ENCODE measurements at regions not wholly inside any gene's neighbourhood (a gene's known extent, or its start where the extent isn't known, plus 50 kb on each side); places are given as distances from the start of the nearest gene placed in this dataset.
A peak's percentile ranks its signal among the peaks of the same experiment; 100 is the strongest.
"Not testable (repeated sequence)": the region's sequence is repeated elsewhere in the genome, so short reads cannot be mapped to it uniquely, and the experiment has no call there.

DNA sequence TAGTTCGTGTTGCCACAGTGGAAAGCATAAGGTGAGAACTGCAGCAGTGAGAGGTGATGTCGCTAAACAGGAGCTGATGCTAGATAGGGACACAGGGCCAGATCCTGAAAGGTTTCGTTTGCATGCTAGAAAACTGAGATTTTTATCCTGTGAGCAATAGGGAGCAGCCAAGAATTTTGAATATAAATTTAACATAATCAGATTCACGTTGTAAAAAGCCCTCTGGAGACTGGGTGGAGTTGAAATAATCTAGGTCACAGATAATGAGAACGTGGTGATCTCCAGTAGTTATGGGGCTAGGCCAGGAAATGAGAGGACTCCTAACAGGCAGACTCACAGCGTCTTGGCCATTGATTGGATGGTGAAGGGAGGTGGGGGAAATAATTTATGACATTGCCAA is 92.1 kb upstream of the IMMP2L start:
- peaks cover 5 to 7% (median 5%) of the 10 kb centered on the region in 11 experiments; a peak in 9 of 22 replicates for H3K9me3 ChIP-seq (replicated peaks in 1 of 11)
- no peak overlapping the region for H3K27ac ChIP-seq
- no peaks in the 10 kb centered on the region for H3K36me3 ChIP-seq
- no peaks in the 10 kb centered on the region for H3K27me3 ChIP-seq
- no peaks in the 10 kb centered on the region for H4K20me1 ChIP-seq
- no peak for TF ChIP-seq Cebpa-rat (IDR thresholded peaks at IDR 0.05)
- no peak overlapping the region for H3K4me3 ChIP-seq
- no peak overlapping the region for H3K9ac ChIP-seq
- H3K4me1 ChIP-seq: no peaks in the 10 kb centered on the region
- no peak overlapping the region for H3K4me2 ChIP-seq

DNA sequence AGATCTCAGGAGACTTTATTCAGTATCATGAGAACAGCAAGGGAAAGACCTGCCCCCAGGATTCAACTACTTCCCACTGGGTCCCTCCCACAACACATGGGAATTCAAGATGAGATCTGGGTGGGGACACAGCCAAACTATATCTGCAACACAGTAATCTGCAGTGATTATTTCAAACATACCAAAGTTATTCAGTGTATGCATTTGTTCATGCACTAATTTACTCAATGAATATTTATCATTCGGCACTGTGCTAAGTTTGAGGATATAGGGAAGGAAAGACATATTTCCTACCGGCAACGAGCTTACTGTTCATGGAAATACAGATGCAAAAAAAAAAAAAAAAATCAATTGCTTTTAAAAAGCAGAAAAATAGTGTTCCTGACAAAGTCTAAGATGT is 91.6 kb upstream of the IMMP2L start:
- H3K27me3 ChIP-seq: no peaks in the 10 kb centered on the region
- no peak overlapping the region for H3K4me3 ChIP-seq
- peaks cover 5 to 7% (median 5%) of the 10 kb centered on the region in 11 experiments; a peak in 9 of 22 replicates for H3K9me3 ChIP-seq (replicated peaks in 1 of 11)
- H4K20me1 ChIP-seq: no peaks in the 10 kb centered on the region
- H3K27ac ChIP-seq: no peak overlapping the region
- no peaks in the 10 kb centered on the region for H3K4me1 ChIP-seq
- no peak for TF ChIP-seq Cebpa-rat (IDR thresholded peaks at IDR 0.05)
- H3K9ac ChIP-seq: no peak overlapping the region
- no peak overlapping the region for H3K4me2 ChIP-seq
- H3K36me3 ChIP-seq: no peaks in the 10 kb centered on the region

DNA sequence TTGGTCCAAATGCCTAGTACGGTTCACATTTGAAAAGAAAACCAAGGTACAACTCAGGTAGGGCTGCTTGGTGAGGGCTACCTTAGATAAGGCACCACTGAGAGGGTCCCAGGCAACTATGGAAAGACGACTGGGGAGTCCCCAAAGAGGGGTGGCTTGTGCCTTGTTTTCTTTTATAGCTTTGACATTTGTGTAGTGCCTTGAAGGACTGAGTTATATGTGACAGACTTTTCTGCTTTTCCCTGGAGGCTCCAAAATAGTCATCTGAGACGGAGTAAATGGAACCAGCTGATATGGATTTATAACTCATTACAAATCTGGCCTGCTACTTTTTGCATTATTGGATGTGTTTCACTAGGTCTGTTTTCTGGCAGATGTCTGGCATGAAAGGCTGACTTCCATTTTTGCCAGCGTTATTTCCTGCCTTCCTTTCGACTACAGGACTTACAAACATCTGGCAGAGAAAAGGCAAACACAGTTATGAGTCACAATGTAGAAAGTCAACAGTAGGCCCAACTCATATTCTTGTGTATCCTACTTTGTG is 88.2 kb upstream of the IMMP2L start:
- no peaks in the 10 kb centered on the region for H4K20me1 ChIP-seq
- no peaks in the 10 kb centered on the region for H3K27me3 ChIP-seq
- peaks cover 5 to 7% (median 5%) of the 10 kb centered on the region in 11 experiments; a peak in 9 of 22 replicates for H3K9me3 ChIP-seq (replicated peaks in 1 of 11)
- H3K4me2 ChIP-seq: no peak overlapping the region
- no peak for TF ChIP-seq Cebpa-rat (IDR thresholded peaks at IDR 0.05)
- H3K4me1 ChIP-seq: no peaks in the 10 kb centered on the region
- H3K27ac ChIP-seq: no peak overlapping the region
- no peak overlapping the region for H3K9ac ChIP-seq
- no peak overlapping the region for H3K4me3 ChIP-seq
- H3K36me3 ChIP-seq: no peaks in the 10 kb centered on the region

DNA sequence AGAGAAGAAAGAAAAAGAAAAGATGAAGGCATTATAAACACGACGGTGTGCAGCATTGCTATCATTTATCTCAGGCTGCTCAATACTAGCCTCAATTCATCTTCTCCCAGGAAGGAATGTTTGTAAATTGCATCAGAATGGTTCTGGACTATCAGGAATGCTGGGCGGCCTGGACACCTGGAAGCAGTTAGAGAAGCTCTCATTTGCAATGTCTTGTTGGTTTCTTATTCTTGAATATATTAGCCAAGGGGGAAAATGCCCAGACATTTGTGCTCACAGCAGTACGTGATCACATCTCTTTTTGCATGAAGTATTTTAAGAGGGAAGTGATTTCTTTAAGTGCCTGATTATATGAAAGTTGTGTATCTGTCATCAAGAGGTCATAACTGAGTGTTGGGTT is 85.6 kb upstream of the IMMP2L start:
- Histone ChIP-seq H3K27me3 (no peaks in the 10 kb centered on the region), H3K36me3 (no peaks in the 10 kb centered on the region), H3K9ac (no peak overlapping the region), H3K27ac (no peak overlapping the region), H3K4me1 (no peaks in the 10 kb centered on the region), H4K20me1 (no peaks in the 10 kb centered on the region), H3K9me3 (replicated peaks in 1 of 11) (peaks cover 0 to 7% (median 0%) of the 10 kb centered on the region in 11 experiments; a peak in 2 of 22 replicates), H3K4me2 (no peak overlapping the region), H3K4me3 (no peak overlapping the region)
- TF ChIP-seq Cebpa-rat (IDR thresholded peaks at IDR 0.05): no peak

DNA sequence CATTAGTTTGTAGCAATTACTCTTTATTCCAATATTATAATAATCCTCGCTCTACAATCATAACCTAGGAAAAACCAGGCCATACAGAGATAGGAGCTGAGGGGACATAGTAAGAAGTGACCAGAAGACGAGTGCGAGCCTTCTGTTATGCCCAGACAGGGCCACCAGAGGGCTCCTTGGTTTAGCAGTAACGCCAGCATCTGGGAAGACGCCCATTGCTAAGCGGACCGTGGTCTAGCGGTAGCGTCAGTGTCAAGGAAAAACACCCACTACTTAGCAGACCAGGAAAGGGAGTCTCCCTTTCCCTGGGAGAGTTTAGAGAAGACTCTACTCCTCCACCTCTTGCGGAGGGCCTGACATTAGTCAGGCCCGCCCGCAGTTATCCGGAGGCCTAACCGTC is 82.3 kb upstream of the IMMP2L start:
- not testable (repeated sequence) for H3K27ac ChIP-seq; H4K20me1 ChIP-seq; H3K9me3 ChIP-seq (replicated peaks in 1 of 11); H3K36me3 ChIP-seq; H3K4me1 ChIP-seq; H3K27me3 ChIP-seq; H3K4me2 ChIP-seq; H3K4me3 ChIP-seq; H3K9ac ChIP-seq

DNA sequence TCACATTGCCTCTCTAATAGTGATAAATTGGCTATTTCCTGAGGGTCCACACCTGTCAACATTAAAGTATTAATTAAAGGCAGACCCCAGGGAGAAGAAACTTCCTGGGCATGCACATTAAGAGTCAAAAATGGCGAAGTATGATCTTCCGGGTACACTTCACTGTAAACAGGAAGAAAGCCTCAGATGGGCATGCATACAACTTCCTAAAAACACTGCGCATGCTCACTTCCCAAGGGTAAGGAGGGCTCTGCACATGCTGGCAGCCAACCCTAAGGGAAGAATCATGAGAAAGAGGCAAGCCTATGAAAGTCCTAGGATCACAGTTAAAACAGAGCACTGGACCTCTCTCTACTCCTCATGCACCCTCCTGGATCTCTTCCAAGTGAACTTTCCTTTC is 80.1 kb upstream of the IMMP2L start:
- Histone ChIP-seq H3K27ac (no peak overlapping the region), H3K4me3 (no peak overlapping the region), H3K9ac (no peak overlapping the region), H3K4me2 (no peak overlapping the region), H3K27me3 (no peaks in the 10 kb centered on the region), H3K36me3 (no peaks in the 10 kb centered on the region), H4K20me1 (no peaks in the 10 kb centered on the region), H3K9me3 (replicated peaks in 1 of 11) (peaks cover 0 to 7% (median 0%) of the 10 kb centered on the region in 11 experiments; a peak in 2 of 22 replicates), H3K4me1 (peaks cover 0 to 4% (median 0%) of the 10 kb centered on the region in 10 experiments; a peak in 1 of 20 replicates)
- TF ChIP-seq Cebpa-rat (IDR thresholded peaks at IDR 0.05): no peak

DNA sequence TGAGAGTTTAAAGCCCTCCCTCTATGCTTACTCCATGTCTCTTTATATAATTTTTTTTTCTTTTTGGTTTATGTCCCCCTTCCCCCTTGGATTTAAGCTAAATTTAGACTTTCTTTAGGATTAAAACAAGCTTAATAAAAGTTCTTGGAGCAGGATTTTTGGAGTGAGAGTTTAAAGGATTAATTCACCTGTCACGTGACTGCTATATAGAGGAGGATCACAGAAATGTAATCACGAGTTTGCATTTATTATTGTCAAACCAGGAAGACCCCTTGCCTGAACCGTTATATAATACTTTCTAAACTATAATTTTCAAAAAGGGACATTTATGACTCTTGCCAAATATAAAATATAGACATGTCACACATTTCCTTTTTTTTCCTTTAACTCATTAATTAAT is 78.1 kb upstream of the IMMP2L start:
- Histone ChIP-seq H3K4me3 (no peak overlapping the region), H3K27ac (no peak overlapping the region), H3K9ac (no peak overlapping the region), H4K20me1 (no peaks in the 10 kb centered on the region), H3K9me3 (replicated peaks in 1 of 11) (peaks cover 0 to 7% (median 0%) of the 10 kb centered on the region in 11 experiments; a peak in 2 of 22 replicates), H3K27me3 (no peaks in the 10 kb centered on the region), H3K36me3 (no peaks in the 10 kb centered on the region), H3K4me1 (peaks cover 0 to 4% (median 0%) of the 10 kb centered on the region in 10 experiments; a peak in 1 of 20 replicates), H3K4me2 (no peak overlapping the region)
- TF ChIP-seq Cebpa-rat (IDR thresholded peaks at IDR 0.05): no peak

DNA sequence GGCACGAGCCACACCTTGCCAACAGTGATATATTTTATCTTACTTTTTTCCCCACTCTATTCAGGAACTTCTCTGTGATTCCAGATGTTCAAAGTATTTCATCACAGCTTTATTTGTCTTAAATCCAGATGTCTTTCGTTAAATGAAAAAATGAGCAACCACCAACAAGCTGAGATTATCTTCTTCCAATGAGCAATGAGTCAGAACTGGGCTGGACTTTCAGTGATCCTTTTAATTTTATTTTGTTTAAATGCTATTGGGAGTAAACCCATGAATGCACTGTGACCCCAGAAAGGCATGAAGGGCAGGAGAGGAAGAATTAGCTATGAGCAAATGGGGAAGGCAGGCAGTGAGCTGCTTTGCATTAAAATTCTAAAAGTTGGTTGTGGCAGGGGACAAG is 77.6 kb upstream of the IMMP2L start:
- no peaks in the 10 kb centered on the region for H4K20me1 ChIP-seq

DNA sequence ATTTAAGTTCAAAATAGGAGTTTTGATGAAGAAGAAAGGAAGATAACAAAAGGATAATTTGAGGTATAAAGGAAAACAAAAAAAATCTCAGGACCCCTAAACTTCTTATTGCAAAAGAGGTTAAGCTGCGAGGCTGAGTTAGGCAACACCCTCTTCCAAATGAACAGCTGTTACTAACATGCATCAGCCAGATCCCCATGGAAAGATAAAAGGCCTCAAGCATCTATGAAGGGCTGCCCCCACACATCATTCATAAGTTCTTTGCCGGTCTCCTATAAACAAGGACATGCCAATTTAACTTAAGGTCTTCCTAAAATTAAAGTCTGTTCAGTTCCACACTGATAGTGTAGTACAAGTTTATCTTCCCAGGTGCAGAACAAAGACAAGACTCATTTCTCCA is 75.8 kb upstream of the IMMP2L start:
- Histone ChIP-seq H3K27ac (no peak overlapping the region), H3K36me3 (no peaks in the 10 kb centered on the region), H3K27me3 (no peaks in the 10 kb centered on the region), H3K4me1 (peaks cover 0 to 9% (median 6%) of the 10 kb centered on the region in 10 experiments; a peak in 9 of 20 replicates), H3K4me3 (no peak overlapping the region), H3K9me3 (replicated peaks in 1 of 11) (peaks cover 0 to 8% (median 5%) of the 10 kb centered on the region in 11 experiments; a peak in 14 of 22 replicates), H3K4me2 (no peak overlapping the region), H3K9ac (no peak overlapping the region), H4K20me1 (no peaks in the 10 kb centered on the region)
- no peak for TF ChIP-seq Cebpa-rat (IDR thresholded peaks at IDR 0.05)

More for the DNA sequence above, 77.6 kb upstream of the IMMP2L start:
- no peak overlapping the region for H3K4me3 ChIP-seq
- TF ChIP-seq Cebpa-rat (IDR thresholded peaks at IDR 0.05): no peak
- H3K9me3 ChIP-seq (replicated peaks in 1 of 11): peaks cover 0 to 3% (median 0%) of the 10 kb centered on the region in 11 experiments; a peak in 2 of 22 replicates
- H3K9ac ChIP-seq: no peak overlapping the region
- no peaks in the 10 kb centered on the region for H3K27me3 ChIP-seq
- H3K36me3 ChIP-seq: no peaks in the 10 kb centered on the region
- H3K4me2 ChIP-seq: no peak overlapping the region
- no peak overlapping the region for H3K27ac ChIP-seq
- H3K4me1 ChIP-seq: peaks cover 0 to 4% (median 0%) of the 10 kb centered on the region in 10 experiments; a peak in 1 of 20 replicates

DNA sequence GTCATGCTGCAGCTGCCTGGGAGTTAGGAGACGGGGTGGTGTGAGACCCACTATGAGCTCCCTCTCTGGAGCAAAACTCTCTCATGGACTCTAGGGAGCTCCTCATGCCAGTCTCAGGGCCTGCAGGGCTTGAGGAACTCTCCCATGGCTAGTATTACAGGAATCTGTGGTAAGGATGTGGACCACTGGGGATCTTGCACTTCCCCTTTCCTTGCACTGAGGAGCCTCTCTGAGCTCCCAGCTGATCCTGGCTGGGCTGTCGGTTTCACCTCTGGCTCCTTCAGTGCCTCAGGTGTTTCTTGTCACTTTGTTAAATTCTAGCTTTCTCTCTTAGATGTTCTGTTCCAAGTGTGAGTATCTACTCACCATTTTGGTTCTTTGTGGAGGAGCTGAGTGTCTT is 71.6 kb upstream of the IMMP2L start:
- Histone ChIP-seq H3K36me3 (no peaks in the 10 kb centered on the region), H3K4me2 (peak overlapping the region in 7 of 11 experiments; percentile 8 to 48 (median 18); a peak in 7 of 22 replicates), H3K27ac (no peak overlapping the region), H3K9ac (no peak overlapping the region), H4K20me1 (no peaks in the 10 kb centered on the region), H3K9me3 (replicated peaks in 1 of 11) (peaks cover 33 to 49% (median 39%) of the 10 kb centered on the region in 11 experiments), H3K4me1 (peaks cover 0 to 9% (median 5%) of the 10 kb centered on the region in 10 experiments; a peak in 8 of 20 replicates), H3K27me3 (no peaks in the 10 kb centered on the region), H3K4me3 (no peak overlapping the region)
- no peak for TF ChIP-seq Cebpa-rat (IDR thresholded peaks at IDR 0.05)
